ENCODE measurements at regions not wholly inside any gene's neighbourhood (a gene's known extent, or its start where the extent isn't known, plus 50 kb on each side); places are given as distances from the start of the nearest gene placed in this dataset.

DNA sequence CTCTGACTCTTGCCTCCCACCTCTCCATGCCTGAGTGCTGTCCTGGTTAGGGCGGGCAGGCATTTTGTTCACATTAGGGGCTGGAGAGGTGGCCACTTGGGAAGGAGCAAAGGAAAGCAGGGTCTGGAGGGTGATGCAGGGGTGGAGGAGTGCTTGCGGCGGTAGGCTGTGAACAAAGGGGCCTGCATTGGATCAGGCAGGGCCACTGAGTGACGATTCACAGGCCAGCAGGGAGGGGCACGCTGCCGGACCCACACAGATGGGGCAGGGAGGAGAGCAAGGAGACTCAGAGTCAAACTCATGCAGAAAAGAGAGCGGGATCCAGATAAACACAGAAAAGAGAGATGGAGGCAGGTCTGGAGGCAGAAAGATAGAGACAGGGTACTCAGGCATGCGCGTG, 58.4 kb upstream of the TBX3 start:
- no peak for DNase-seq

- no peak for DNase-seq
These were observed 58.0 kb upstream of the TBX3 start for GRCh38 chr12:114741940-114742339.

- DNase-seq: no peak
These were observed 56.5 kb upstream of the TBX3 start for GRCh38 chr12:114740448-114740847.

GRCh38 chr12:114738460-114739184, 54.6 kb upstream of the TBX3 start:
- DNase-seq: no peak

DNA sequence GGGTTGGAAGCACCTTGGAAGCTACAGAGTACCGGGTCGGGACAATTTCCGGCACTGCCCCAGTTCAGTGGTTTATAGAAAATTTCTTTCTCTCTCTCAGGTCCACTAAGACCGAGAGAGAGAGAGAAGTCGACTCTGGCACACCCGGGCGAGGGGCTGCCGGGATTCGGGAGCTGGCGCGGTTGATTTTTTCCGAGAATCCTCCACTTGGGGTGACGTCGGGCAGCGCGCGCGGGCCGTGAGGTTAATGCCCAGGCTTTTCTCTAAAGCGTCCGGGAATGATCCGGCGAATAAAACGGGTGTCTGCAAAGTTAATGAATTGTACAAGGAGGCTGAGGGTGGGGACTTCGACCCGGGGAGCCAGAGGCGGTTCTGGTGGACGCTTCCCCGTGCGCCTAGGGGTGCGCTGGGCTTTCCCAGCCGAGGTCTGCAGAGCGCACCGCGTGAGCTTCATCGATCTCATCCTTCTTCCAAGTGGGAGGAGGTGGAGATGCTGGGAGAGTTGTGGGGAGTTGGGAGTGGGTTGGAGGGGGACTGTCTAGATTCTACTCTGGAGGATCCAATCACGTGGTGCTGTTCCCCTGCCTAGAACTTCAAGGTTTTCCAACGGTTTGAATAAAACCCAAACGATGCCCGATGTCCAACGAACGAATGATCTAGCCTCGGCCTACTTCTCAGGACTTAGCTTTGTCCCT, 51.9 kb upstream of the TBX3 start:
- no peak for DNase-seq

GRCh38 chr12:114735011-114735410, 51.0 kb upstream of the TBX3 start:
- DNase-seq: no peak

DNA sequence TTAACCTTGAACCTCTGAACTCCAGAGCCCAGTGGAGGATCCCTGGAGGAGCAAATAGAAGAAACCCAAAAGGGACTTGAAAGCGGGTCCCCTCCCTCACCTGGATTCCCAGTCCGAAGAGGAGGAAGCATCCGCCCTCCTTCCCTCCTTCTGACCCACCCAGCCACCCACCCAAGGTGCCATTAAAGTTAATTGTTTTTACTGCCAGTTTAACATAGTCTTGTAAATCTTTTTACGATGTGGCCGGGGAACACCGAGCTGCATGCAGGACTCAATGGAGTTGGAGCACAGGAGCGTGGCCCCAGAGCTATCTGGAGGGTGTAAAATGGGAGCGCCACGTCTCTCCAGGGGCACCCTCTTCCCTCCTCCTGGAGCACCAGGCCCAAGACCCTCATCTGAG, 49.9 kb upstream of the TBX3 start:
- DNase-seq: no peak

Measured in right lung (tissue), 2 donors.